Keratinocyte (primary cell): ENCODE measurements at regions not wholly inside any gene's neighbourhood (a gene's known extent, or its start where the extent isn't known, plus 50 kb on each side); places are given as distances from the start of the nearest gene placed in this dataset.

Experiments
- CTCF ChIP-seq, 3 experiments: IDR thresholded peaks in 1 of 3; conservative IDR thresholded peaks in 1 of 3; optimal IDR thresholded peaks in 1 of 3; 2 replicates in 2 of 3; 3 replicates in 1 of 3; pipeline versions ENCODE3 to v1.5.1; 2011; ENCODE audit warnings: low read length in 3 of 3, mild to moderate bottlenecking in 3 of 3, moderate library complexity in 2 of 3, control low read depth in 1 of 3, inconsistent platforms in 1 of 3; ENCODE audit not compliant: insufficient read depth in 2 of 3; ENCODE audit errors: extremely low read depth in 1 of 3
- EZH2 ChIP-seq: IDR thresholded peaks from one replicate; pipeline ENCODE4 v1.6.1; 2012; ENCODE audit warnings: inconsistent platforms, mild to moderate bottlenecking, low read length, moderate library complexity

GRCh38 chr6:43910638-43911353 is 140.8 kb downstream of the VEGFA start:
- TF ChIP-seq CTCF (optimal IDR thresholded peaks at IDR 0.05 in 1 of 3, IDR thresholded peaks at IDR 0.05 in 1 of 3, conservative IDR thresholded peaks at IDR 0.05 in 1 of 3; ENCODE audit: extremely low read depth in 1 of 3, insufficient read depth in 2 of 3, low read length in 3 of 3), result no peak
- no peak for TF ChIP-seq EZH2
